C4-2B (cell line): ENCODE measurements at regions not wholly inside any gene's neighbourhood (a gene's known extent, or its start where the extent isn't known, plus 50 kb on each side); places are given as distances from the start of the nearest gene placed in this dataset.

Experiments
- ZFX ChIP-seq: fragments of 450-650 bp; IDR thresholded peaks from 2 replicates; pipeline ENCODE4 v1.6.1; 2017
- TF ChIP-seq, protein P1 (sequence below): fragments of 450-650 bp; conservative IDR thresholded peaks from 2 replicates; pipeline ENCODE4 v1.5.1; 2017; ENCODE audit warnings: mild to moderate bottlenecking

DNA sequence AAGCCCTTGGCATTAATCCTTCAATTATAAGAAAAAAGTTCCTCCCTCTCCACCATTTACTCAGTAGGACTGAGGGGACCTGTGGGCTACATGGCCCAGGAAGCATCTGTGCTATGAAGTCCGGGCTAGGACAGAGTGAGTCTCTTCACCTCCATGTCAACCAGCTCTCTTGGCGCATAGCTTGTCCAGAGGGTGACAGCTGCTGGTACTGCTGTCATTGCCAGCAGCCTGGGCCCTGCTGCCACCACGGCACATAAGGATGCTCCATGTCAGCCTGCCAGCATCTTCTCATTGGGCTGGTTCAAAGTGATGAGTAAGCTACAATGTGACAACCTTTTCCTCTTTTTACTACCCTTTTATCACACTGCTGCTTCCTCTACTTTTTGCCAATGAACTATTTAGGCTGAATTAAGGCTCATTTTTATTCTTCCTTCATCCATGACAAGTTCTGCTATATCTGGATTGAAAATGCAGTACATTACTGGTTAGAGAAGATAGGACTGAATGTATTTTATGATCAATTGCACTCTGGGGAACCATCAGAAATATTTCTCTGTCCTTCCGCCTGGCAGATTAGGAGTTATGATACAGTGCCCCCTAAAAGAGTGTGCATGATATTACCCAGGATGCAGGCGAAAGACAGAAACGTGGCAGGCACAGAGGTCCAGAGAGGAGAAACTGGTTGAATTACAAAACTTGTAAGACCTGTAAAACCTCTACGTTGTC is 258.9 kb upstream of the TNP1 start:
- TF ChIP-seq, protein P1, sequence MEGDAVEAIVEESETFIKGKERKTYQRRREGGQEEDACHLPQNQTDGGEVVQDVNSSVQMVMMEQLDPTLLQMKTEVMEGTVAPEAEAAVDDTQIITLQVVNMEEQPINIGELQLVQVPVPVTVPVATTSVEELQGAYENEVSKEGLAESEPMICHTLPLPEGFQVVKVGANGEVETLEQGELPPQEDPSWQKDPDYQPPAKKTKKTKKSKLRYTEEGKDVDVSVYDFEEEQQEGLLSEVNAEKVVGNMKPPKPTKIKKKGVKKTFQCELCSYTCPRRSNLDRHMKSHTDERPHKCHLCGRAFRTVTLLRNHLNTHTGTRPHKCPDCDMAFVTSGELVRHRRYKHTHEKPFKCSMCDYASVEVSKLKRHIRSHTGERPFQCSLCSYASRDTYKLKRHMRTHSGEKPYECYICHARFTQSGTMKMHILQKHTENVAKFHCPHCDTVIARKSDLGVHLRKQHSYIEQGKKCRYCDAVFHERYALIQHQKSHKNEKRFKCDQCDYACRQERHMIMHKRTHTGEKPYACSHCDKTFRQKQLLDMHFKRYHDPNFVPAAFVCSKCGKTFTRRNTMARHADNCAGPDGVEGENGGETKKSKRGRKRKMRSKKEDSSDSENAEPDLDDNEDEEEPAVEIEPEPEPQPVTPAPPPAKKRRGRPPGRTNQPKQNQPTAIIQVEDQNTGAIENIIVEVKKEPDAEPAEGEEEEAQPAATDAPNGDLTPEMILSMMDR = no peak
- no peak for TF ChIP-seq ZFX
